SHP77 (cell line): ENCODE measurements at regions not wholly inside any gene's neighbourhood (a gene's known extent, or its start where the extent isn't known, plus 50 kb on each side); places are given as distances from the start of the nearest gene placed in this dataset.
A peak's percentile ranks its signal among the peaks of the same experiment; 100 is the strongest.
"Not testable (repeated sequence)": the region's sequence is repeated elsewhere in the genome, so short reads cannot be mapped to it uniquely, and the experiment has no call there.

Source experiments
- DNase-seq, 2 experiments: peaks; one replicate each; lab custom pipeline; 2025; lab: John Stamatoyannopoulos, UW

- DNase-seq, result not testable (repeated sequence)
These were observed 51.2 kb upstream of the MB21D2 start for GRCh38 chr3:192968901-192969300.

- DNase-seq, result no peak
These were observed 63.0 kb upstream of the MB21D2 start for GRCh38 chr3:192980632-192981031.

GRCh38 chr3:192986379-192986778 is 68.7 kb upstream of the MB21D2 start:
- no peak for DNase-seq

GRCh38 chr3:192991356-192991755 is 73.7 kb upstream of the MB21D2 start:
- DNase-seq, result no peak

GRCh38 chr3:192992361-192992760 is 74.7 kb upstream of the MB21D2 start:
- no peak for DNase-seq

GRCh38 chr3:192993411-192993810 is 75.8 kb upstream of the MB21D2 start:
- no peak for DNase-seq

- DNase-seq, result not testable (repeated sequence)
These were observed 83.5 kb upstream of the MB21D2 start for GRCh38 chr3:193001113-193001512.

- not testable (repeated sequence) for DNase-seq
These were observed 86.0 kb upstream of the MB21D2 start for GRCh38 chr3:193003624-193004023.

- no peak for DNase-seq
These were observed 91.0 kb upstream of the MB21D2 start for GRCh38 chr3:193008654-193009053.

- DNase-seq, result peak; percentile 6 to 38
These were observed 92.5 kb upstream of the MB21D2 start for GRCh38 chr3:193010191-193010590.

- DNase-seq, result no peak
These were observed 94.3 kb upstream of the MB21D2 start for GRCh38 chr3:193011958-193012357.

GRCh38 chr3:193014902-193015301 is 97.2 kb upstream of the MB21D2 start:
- DNase-seq, result no peak

GRCh38 chr3:193016437-193016901 is 98.8 kb upstream of the MB21D2 start:
- no peak for DNase-seq

- DNase-seq, result no peak
These were observed 103.9 kb upstream of the MB21D2 start for GRCh38 chr3:193021506-193022010.

GRCh38 chr3:193023218-193023617 is 105.6 kb upstream of the MB21D2 start:
- no peak for DNase-seq

- no peak for DNase-seq
These were observed 110.6 kb upstream of the MB21D2 start for GRCh38 chr3:193028258-193028657.

GRCh38 chr3:193029800-193030199 is 112.1 kb upstream of the MB21D2 start:
- DNase-seq, result no peak

GRCh38 chr3:193030276-193030675 is 112.6 kb upstream of the MB21D2 start:
- DNase-seq, result peak in 1 of 2 experiments; percentile 18

GRCh38 chr3:193031911-193032310 is 114.3 kb upstream of the MB21D2 start:
- no peak for DNase-seq

GRCh38 chr3:193033226-193033780 is 115.6 kb upstream of the MB21D2 start:
- DNase-seq, result no peak

- not testable (repeated sequence) for DNase-seq
These were observed 120.2 kb upstream of the MB21D2 start for GRCh38 chr3:193037828-193038227.

GRCh38 chr3:193039058-193039457 is 121.4 kb upstream of the MB21D2 start:
- DNase-seq, result no peak

GRCh38 chr3:193040836-193041672 is 123.4 kb upstream of the MB21D2 start:
- peak in 1 of 2 experiments; percentile 3 for DNase-seq
